OCI-LY1 (cell line): ENCODE measurements at regions not wholly inside any gene's neighbourhood (a gene's known extent, or its start where the extent isn't known, plus 50 kb on each side); places are given as distances from the start of the nearest gene placed in this dataset.

Experiments
- H2AFZ ChIP-seq: fragments of 200-600 bp; sonication (generic), shearing (Covaris generic); 2 replicates; pipeline ENCODE4 v1.6.0; 2014; ENCODE audit warnings: antibody characterized with exemption, mild to moderate bottlenecking, low read length
- H3F3A ChIP-seq: fragments of 200-600 bp; sonication (generic), shearing (Covaris generic); 2 replicates; pipeline ENCODE4 v1.6.0; 2014; ENCODE audit warnings: mild to moderate bottlenecking, antibody characterized with exemption, low read length, moderate library complexity; ENCODE audit not compliant: insufficient read depth
- H3K27ac ChIP-seq: fragments of 200-600 bp; sonication (generic); 2 replicates; pipeline ENCODE4 v1.5.1; 2014; ENCODE audit warnings: low read length, mixed run types, mild to moderate bottlenecking, low read depth; ENCODE audit not compliant: poor library complexity, severe bottlenecking
- H3K27me3 ChIP-seq: fragments of 200-600 bp; sonication (generic); 2 replicates; pipeline ENCODE4 v1.6.0; 2014; ENCODE audit warnings: antibody characterized with exemption, mild to moderate bottlenecking, low read length, moderate library complexity; ENCODE audit not compliant: insufficient read depth
- H3K36me3 ChIP-seq: fragments of 200-600 bp; sonication (generic); 2 replicates; pipeline ENCODE4 v1.6.1; 2014; ENCODE audit warnings: mild to moderate bottlenecking, antibody characterized with exemption, low read length, moderate library complexity, mixed read lengths; ENCODE audit not compliant: insufficient read depth
- H3K4me1 ChIP-seq: fragments of 200-600 bp; sonication (generic); 2 replicates; pipeline ENCODE4 v1.5.1; 2014; ENCODE audit warnings: mild to moderate bottlenecking, low read length, moderate library complexity; ENCODE audit not compliant: insufficient read depth, severe bottlenecking
- H3K4me2 ChIP-seq: fragments of 200-600 bp; sonication (generic), shearing (Covaris generic); 2 replicates; pipeline ENCODE4 v1.6.1; 2014; ENCODE audit warnings: low read length
- H3K4me3 ChIP-seq: fragments of 200-600 bp; sonication (generic); 2 replicates; pipeline ENCODE4 v1.5.1; 2014; ENCODE audit warnings: low read length, low read depth, mild to moderate bottlenecking, mixed read lengths; ENCODE audit not compliant: poor library complexity, severe bottlenecking
- H3K79me2 ChIP-seq: fragments of 200-600 bp; shearing (Covaris generic); 2 replicates; pipeline ENCODE4 v1.6.1; 2016; ENCODE audit warnings: mixed run types, low read length, mixed read lengths; ENCODE audit not compliant: insufficient read depth
- H3K9ac ChIP-seq: fragments of 200-600 bp; sonication (generic), shearing (Covaris generic); 2 replicates; pipeline ENCODE4 v1.6.1; 2014; ENCODE audit warnings: mild to moderate bottlenecking, low read length, mixed read lengths
- H3K9me2 ChIP-seq: fragments of 200-600 bp; sonication (generic), shearing (Covaris generic); 2 replicates; pipeline ENCODE4 v1.6.1; 2014; ENCODE audit warnings: low read depth, mild to moderate bottlenecking, low read length, mixed read lengths
- H3K9me3 ChIP-seq: fragments of 200-600 bp; shearing (Covaris generic); 2 replicates; pipeline ENCODE4 v1.6.1; 2014; ENCODE audit warnings: low read length, mixed read lengths
- H4K20me1 ChIP-seq: fragments of 200-600 bp; sonication (generic), shearing (Covaris generic); 2 replicates; pipeline ENCODE4 v1.6.0; 2016; ENCODE audit warnings: mild to moderate bottlenecking, low read length; ENCODE audit not compliant: insufficient read depth
- CTCF ChIP-seq: fragments of 200-600 bp; sonication (generic), shearing (Covaris generic); IDR thresholded peaks from 2 replicates; pipeline ENCODE4 v1.5.1; 2017; ENCODE audit warnings: mild to moderate bottlenecking, antibody characterized with exemption, low read length, moderate library complexity, mixed read lengths
- EZH2 ChIP-seq: fragments of 200-600 bp; sonication (generic), shearing (Covaris generic); IDR thresholded peaks from 2 replicates; pipeline ENCODE4 v1.8.0; 2017; ENCODE audit warnings: borderline replicate concordance, mixed run types, mild to moderate bottlenecking, antibody characterized with exemption, low read length, moderate library complexity, mixed read lengths

GRCh38 chr2:211089127-211089526 is 532.7 kb downstream of the CPS1 start:
- no peaks in the 10 kb centered on the region for H3K9me3 ChIP-seq
- H3K4me3 ChIP-seq, result no peak overlapping the region
- H3K4me2 ChIP-seq, result no peak overlapping the region
- H3K36me3 ChIP-seq, result no peaks in the 10 kb centered on the region
- H3K9ac ChIP-seq, result no peak overlapping the region
- H2AFZ ChIP-seq, result no peak overlapping the region
- no peaks in the 10 kb centered on the region for H4K20me1 ChIP-seq
- no peaks in the 10 kb centered on the region for H3K79me2 ChIP-seq
- H3K9me2 ChIP-seq, result no peaks in the 10 kb centered on the region
- TF ChIP-seq CTCF, result no peak
- no peak for TF ChIP-seq EZH2
- no peak overlapping the region for H3K27ac ChIP-seq
- H3K27me3 ChIP-seq, result no peaks in the 10 kb centered on the region
- no peaks in the 10 kb centered on the region for H3K4me1 ChIP-seq
- no peaks in the 10 kb centered on the region for H3F3A ChIP-seq

GRCh38 chr2:211093743-211094303 is 537.4 kb downstream of the CPS1 start:
- Histone ChIP-seq H2AFZ (no peak overlapping the region), H3K9me2 (no peaks in the 10 kb centered on the region), H3K4me2 (no peak overlapping the region), H3K27me3 (no peaks in the 10 kb centered on the region), H3K9me3 (no peaks in the 10 kb centered on the region), H3K36me3 (no peaks in the 10 kb centered on the region), H3K79me2 (no peaks in the 10 kb centered on the region), H4K20me1 (no peaks in the 10 kb centered on the region), H3K27ac (no peak overlapping the region), H3K9ac (no peak overlapping the region), H3K4me3 (no peak overlapping the region), H3K4me1 (no peaks in the 10 kb centered on the region), H3F3A (no peaks in the 10 kb centered on the region)
- peak; percentile 52 for TF ChIP-seq CTCF
- no peak for TF ChIP-seq EZH2

- H3K36me3 ChIP-seq, result no peaks in the 10 kb centered on the region
- H3K4me2 ChIP-seq, result no peak overlapping the region
- no peaks in the 10 kb centered on the region for H3K27me3 ChIP-seq
- H3K79me2 ChIP-seq, result no peaks in the 10 kb centered on the region
- no peaks in the 10 kb centered on the region for H3K9me2 ChIP-seq
- no peaks in the 10 kb centered on the region for H3F3A ChIP-seq
- no peak for TF ChIP-seq CTCF
- no peak for TF ChIP-seq EZH2
- H4K20me1 ChIP-seq, result no peaks in the 10 kb centered on the region
- H3K27ac ChIP-seq, result no peak overlapping the region
- no peaks in the 10 kb centered on the region for H3K9me3 ChIP-seq
- H3K4me3 ChIP-seq, result no peak overlapping the region
- H3K4me1 ChIP-seq, result no peaks in the 10 kb centered on the region
- no peak overlapping the region for H2AFZ ChIP-seq
- H3K9ac ChIP-seq, result no peak overlapping the region
Observed at GRCh38 chr2:211103989-211104388, 547.6 kb downstream of the CPS1 start.
